Activated CD4-positive, alpha-beta T cell treated with anti-CD3 and anti-CD28 coated beads for 48 hours (primary cell): ENCODE measurements at regions not wholly inside any gene's neighbourhood (a gene's known extent, or its start where the extent isn't known, plus 50 kb on each side); places are given as distances from the start of the nearest gene placed in this dataset.
"Not testable (repeated sequence)": the region's sequence is repeated elsewhere in the genome, so short reads cannot be mapped to it uniquely, and the experiment has no call there.

Experiments used
- DNase-seq: peaks from one replicate; pipeline ENCODE4 v3.0.0-alpha.2; 2020

DNA sequence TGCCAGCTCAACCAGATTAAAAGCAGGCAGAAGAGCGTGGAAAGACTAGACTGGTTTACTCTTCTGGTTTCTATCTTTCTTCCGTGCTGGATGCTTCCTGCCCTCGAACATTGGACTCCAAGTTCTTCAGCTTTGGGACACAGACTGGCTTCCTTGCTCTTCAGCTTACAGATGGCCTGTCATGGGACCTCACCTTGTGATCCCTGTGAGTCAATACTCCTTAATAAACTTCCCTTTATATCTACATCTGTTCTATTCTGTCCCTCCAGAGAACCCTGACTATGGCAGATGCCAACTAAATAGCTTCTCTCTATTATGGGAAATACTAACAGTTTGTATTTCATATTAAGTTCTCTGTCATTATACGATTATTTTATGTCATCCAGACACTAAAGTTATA is 609.1 kb downstream of the LMO7 start:
- DNase-seq = no peak

DNA sequence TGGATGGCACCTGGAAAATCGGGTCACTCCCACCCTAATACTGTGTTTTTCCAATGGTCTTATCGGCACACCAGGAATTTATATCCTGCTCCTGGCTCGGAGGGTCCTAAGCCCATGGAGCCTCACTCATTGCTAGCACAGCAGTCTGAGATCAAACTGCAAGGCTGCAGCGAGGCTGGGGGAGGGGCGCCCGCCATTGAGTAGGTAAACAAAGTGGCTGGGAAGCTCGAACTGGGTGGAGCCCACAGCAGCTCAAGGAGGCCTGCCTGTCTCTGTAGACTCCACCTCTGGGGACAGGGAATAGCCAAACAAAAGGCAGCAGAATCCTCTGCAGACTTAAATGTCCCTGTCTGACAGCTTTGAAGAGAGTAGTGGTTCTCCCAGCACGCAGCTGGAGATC is 607.0 kb downstream of the LMO7 start:
- not testable (repeated sequence) for DNase-seq

DNA sequence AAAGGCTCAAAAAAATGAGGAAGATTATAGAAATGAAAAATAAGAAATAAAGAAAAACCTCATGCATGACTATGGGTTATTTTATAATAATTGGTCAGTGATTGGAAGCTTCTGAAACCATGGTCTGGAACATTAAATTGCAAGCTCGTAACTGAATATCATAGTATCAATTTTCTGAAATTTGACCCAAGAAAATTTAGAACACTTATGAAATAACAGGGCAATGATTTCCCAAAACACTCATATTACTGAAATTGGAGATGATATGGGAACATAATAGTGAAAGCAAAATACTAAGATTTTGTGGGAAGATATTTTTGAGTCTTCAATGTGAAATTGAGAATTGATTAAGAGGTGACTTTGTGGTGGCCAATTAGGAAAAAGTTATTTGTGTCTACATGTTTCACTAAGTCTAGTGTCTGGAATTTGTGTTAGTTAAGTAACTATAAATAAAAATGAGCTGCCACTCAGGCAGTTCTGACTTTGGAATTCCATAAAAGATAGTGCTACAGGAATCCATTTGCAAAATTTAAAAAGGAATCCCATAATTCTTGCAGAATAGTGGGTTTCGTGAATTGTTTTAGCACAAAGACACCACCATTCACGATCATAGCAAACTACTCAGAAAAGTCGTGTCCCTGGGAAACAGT is 603.0 kb downstream of the LMO7 start:
- no peak for DNase-seq

GRCh38 chr13:76231522-76232167 is 595.5 kb downstream of the LMO7 start:
- DNase-seq = no peak

GRCh38 chr13:76229281-76229680 is 593.2 kb downstream of the LMO7 start:
- no peak for DNase-seq

DNA sequence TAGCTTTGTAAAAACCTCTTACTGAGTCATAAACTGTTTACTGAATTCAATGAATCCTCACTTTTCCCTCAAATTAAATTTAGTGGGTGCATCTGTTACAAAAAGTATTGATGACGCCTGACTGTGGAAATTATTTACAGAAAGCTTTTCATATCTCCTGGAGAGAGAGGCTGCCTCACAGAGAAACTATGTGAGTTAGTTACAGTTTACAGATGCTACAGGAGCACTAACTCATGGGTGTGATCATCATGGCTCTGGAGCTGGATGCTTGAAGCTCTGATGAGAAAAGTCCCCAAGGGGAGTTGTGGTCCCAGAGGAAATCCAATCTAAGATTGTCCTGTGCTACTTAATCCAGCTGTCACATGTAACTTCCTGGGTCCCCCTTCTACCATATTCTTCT is 590.8 kb downstream of the LMO7 start:
- no peak for DNase-seq

DNA sequence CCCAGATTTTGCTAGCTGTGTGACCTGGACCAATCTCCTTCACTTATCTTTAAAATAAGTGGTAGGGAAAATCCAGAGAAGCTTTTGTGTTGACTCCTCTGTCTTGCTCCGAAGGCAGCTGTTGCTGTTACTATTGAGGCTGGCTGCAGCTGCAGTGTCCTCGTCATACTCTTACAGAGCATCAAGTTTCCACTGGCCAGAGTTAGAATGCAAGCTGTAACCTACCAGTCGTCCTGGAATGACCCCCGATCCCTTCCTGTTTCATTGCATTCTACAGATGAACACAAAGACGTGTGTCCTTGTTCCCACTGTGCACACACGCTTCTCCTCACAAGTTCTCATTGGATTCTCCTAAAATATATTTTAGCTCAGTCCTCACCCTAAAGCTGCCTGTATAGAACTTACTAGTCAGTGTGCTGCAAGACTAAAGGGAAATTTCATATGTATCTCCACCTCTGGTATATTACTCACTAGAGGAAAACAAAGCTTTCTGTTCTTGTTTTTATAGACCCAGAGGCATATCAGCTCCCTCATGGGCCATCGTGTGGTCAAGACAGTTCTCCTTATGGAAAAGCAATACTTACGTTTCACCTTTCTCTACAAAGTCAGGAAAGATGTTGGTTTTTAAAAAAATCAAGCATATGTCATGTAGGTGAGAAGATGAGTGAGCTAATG is 589.8 kb downstream of the LMO7 start:
- DNase-seq = no peak

GRCh38 chr13:76223999-76224398 is 587.9 kb downstream of the LMO7 start:
- no peak for DNase-seq

DNA sequence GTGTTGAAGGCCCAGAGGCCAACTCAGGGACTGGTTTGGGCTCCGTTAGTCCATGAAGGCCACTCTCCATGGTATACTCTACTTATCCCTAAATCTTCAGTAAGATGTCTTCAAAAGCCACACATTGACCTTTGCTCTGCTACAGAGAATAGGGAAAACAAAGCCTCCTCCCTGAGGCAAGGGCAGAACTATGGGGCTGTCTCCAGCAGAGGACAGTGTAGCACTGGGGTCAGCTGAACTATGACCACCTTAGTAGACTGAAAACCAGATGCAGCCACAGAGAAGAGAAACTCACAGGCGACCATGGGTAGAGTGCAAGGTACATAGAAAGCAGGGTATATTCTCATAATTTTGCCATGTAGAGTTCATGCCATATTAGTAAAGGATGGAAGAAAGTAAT is 587.4 kb downstream of the LMO7 start:
- no peak for DNase-seq

- no peak for DNase-seq
These were observed 586.4 kb downstream of the LMO7 start for GRCh38 chr13:76222511-76222910.

- no peak for DNase-seq
These were observed 580.6 kb downstream of the LMO7 start for GRCh38 chr13:76216729-76217128.

DNA sequence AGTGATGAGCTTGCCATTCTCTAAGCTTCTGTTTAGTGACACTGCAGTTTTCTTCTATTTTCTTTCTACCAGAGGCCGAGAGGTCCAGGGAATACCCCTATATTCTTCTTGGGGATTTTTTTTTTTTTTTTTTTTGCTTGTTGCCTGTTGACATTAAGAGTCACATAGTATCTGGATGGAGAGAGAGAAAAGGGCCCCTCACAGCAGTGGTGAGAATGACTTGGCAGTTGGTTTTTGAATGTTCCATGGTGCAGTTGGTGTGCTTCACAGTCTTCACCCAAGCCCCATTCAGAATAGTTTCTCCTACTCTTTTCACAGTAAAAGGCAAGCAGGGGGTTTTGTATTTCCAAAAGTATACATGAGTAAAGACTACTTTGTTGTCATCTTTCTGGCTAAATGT is 577.9 kb downstream of the LMO7 start:
- DNase-seq = no peak

DNA sequence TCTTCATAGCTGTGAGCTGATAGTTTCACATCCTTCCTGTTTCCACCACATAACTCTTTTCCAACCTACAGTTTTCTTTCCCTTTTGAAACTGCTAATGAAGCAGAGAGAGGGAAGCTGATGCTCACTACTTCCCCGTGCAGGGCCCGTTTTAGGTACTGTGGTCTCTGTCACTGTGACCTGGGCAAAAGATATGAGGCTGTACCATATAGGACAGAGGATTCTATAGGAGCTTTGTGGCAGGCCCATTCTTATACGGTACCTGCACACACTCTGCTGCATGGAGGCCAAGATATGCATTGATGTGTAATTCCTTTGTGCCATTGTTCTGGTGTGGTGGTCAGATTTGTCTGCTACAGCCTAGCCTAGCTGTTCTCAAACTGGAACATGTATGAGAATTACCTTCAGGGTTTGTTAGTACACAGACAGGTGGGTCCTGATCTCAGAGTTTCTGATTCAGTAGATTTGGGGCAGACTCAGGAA is 577.3 kb downstream of the LMO7 start:
- no peak for DNase-seq

- no peak for DNase-seq
These were observed 574.1 kb downstream of the LMO7 start for GRCh38 chr13:76210262-76210661.

DNA sequence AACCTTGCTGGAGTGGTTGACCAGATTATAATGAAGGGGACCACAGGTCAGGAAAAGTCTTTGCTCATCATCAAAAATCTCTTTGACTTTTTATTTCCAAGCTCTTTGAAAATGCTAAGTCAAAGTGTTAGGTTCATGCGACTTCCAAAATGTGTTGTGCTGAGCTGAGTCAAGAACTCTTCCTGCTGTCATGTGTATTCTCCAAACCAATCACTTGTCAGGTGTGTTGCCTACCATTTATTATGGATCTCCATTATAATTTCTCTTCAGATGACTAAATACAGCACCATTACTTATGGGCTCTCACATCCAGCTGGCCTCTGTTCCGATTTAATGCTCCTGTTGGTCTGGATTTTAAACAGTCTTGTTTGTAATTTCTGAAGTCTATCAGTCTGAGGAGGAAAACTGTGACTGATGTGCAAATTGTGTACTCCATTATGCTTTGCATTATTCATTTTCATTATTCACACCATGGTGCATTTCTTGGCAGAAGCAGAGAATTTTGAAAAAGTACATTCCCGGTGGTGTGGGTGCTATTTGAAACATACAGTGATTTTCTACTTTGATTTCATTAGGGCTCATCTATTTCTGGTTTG is 562.5 kb downstream of the LMO7 start:
- DNase-seq = no peak

GRCh38 chr13:76189882-76190519 is 553.9 kb downstream of the LMO7 start:
- DNase-seq = no peak

- no peak for DNase-seq
These were observed 540.0 kb downstream of the LMO7 start for GRCh38 chr13:76175961-76176725.

- no peak for DNase-seq
These were observed 532.5 kb downstream of the LMO7 start for GRCh38 chr13:76168661-76169060.

GRCh38 chr13:76164290-76164689 is 528.2 kb downstream of the LMO7 start:
- no peak for DNase-seq

DNA sequence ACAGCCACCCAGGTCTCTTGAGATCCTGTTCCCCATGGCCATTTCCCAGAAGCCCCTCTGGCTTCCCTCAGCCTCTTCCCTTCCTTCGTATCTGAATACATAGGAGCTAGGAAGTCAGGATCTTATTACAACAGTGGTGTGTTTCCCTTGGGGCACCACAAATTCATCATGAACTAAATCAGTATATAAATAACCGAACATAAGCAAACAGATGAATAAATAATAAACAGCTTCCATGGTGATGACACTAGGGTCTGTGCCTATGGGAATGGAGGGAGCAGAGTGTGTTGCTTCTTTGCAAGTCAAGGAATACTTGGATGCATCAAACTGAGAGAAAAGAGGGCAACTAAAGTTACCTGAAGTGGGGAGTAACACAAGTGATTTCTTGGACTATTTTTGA is 527.6 kb downstream of the LMO7 start:
- no peak for DNase-seq

DNA sequence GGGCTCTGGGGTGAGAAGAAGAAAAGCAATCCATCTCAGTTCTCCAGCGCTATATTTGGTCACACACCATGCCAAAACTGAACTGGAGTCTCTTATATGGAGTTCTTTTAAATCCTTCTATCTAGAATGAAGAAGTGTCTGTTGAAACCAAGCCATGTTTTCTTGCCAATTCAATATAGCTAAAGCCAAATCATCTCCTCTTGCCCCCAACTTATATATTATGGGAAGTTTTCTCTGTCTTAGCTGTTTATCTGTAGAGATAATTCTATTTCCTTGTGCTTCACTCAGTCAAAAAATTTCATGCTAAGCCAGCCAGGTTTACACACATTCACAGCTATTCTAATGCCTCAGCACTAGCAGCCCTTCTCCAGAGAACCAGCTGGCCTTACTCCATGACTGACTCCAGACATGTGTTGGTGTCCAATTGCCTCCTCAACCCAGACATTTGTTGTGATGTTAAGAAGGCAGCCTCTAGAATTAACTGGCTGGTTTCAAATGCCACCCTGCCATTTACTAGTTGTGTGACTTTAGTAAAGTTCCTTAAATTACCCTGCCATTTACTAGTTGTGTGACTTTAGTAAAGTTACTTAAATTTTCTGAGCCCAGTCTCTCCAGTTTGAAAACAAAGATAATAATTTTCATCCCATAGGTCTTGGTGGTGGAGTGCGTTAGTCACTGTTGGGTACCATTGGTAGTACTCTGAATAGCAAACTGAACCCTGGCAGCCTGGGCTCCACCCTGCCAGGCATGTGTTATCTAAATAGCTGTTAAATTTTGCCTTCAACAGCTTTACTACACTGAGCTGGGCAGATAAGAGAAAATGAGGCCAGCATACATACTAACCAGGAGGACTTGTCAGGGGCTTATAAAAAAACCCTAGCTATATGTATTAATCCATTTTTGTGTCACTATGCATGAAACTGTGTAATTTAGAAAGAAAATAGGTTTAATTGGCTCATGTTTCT is 525.1 kb downstream of the LMO7 start:
- DNase-seq = no peak
